Tibial nerve (tissue), 4 donors: ENCODE measurements at regions not wholly inside any gene's neighbourhood (a gene's known extent, or its start where the extent isn't known, plus 50 kb on each side); places are given as distances from the start of the nearest gene placed in this dataset.

Experiments used
- DNase-seq, 2 donors: peaks; one replicate each; pipeline ENCODE4 v3.0.0-alpha.2; 2019; ENCODE audit warnings: low spot score in 2 of 2
- H3K27ac ChIP-seq, 4 donors: fragments of 200-600 bp; sonication (generic) in 3 of 4; one replicate each; pipeline ENCODE4 v1.5.1; 2017 to 2019; ENCODE audit warnings: mild to moderate bottlenecking in 1 of 4
- H3K27me3 ChIP-seq, 2 donors: fragments of 200-600 bp; sonication (generic) in 1 of 2; one replicate each; pipeline versions ENCODE4 v1.5.1 to v1.6.0; 2017 to 2019
- H3K36me3 ChIP-seq, 3 donors: fragments of 200-600 bp; sonication (generic); one replicate each; pipeline ENCODE4 v1.5.1; 2018 to 2019
- H3K4me1 ChIP-seq, 4 donors: fragments of 200-600 bp; sonication (generic) in 3 of 4; one replicate each; pipeline ENCODE4 v1.5.1; 2017 to 2019
- H3K4me3 ChIP-seq, 4 donors: fragments of 200-600 bp; sonication (generic) in 3 of 4; one replicate each; pipeline ENCODE4 v1.5.1; 2017 to 2019; ENCODE audit warnings: mild to moderate bottlenecking in 1 of 4, moderate library complexity in 1 of 4
- H3K9me3 ChIP-seq, 4 donors: fragments of 200-600 bp; sonication (generic) in 3 of 4; one replicate each; pipeline ENCODE4 v1.5.1; 2017 to 2019
- CTCF ChIP-seq, 5 experiments: fragments of 200-600 bp in 3 of 5; fragments of 450-650 bp in 2 of 5; sonication (generic) in 3 of 5; IDR thresholded peaks; one replicate each; pipeline ENCODE4 v1.5.1; 2016 to 2019; ENCODE audit warnings: antibody characterized with exemption in 5 of 5, mild to moderate bottlenecking in 3 of 5, moderate library complexity in 2 of 5
- EP300 ChIP-seq, 2 donors: sonication (generic); formaldehyde crosslinking; IDR thresholded peaks; one replicate each; pipeline ENCODE4 v1.6.1; 2017; ENCODE audit warnings: antibody characterized with exemption in 2 of 2, mild to moderate bottlenecking in 1 of 2
- POLR2A ChIP-seq, 2 donors: fragments of 450-650 bp; IDR thresholded peaks; one replicate each; pipeline ENCODE4 v1.6.1; 2017; ENCODE audit warnings: antibody characterized with exemption in 2 of 2, mild to moderate bottlenecking in 2 of 2, moderate library complexity in 2 of 2
- WGBS, 2 donors: methylation state at CpG; one replicate each; pipeline ENCODE4 v1.1.5; 2018; 5-methylcytosine and 5-hydroxymethylcytosine counted together

GRCh38 chr7:9241826-9242225, 808.4 kb downstream of the NXPH1 start:
- Histone ChIP-seq H3K27ac (no peak overlapping the region), H3K36me3 (no peaks in the 10 kb centered on the region), H3K27me3 (no peaks in the 10 kb centered on the region), H3K4me3 (no peak overlapping the region), H3K9me3 (no peaks in the 10 kb centered on the region), H3K4me1 (no peaks in the 10 kb centered on the region)
- WGBS, 2 donors, result 63 to 78% methylated on average over 1 of the region's 1 CpG
- DNase-seq, result no peak
- TF ChIP-seq EP300 (IDR thresholded peaks at IDR 0.05) (no peak), POLR2A (IDR thresholded peaks at IDR 0.05) (no peak), CTCF (IDR thresholded peaks at IDR 0.05) (no peak)

DNA sequence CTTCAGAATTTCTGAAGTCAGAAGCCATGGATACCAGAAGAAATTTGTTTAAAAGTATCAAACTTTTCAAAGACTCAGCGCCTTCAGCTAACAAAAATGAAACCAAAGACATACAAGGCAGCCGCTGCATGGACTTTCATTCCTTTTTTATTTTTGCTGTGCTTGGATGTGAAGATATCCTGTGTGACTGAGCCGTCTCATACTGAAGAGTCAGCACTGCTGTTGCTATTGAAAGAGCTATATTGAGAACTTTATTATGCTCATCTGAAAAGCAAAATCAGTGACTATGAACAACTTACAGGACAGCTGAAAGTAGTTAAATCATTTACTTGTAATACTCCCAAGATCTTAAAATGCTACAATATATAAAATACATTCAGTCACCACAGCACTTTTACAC, 809.2 kb downstream of the NXPH1 start:
- Histone ChIP-seq H3K4me1 (no peaks in the 10 kb centered on the region), H3K27me3 (no peaks in the 10 kb centered on the region), H3K9me3 (no peaks in the 10 kb centered on the region), H3K36me3 (no peaks in the 10 kb centered on the region), H3K4me3 (peak overlapping the region in 1 of 4 donors; percentile 3), H3K27ac (no peak overlapping the region)
- DNase-seq, result no peak
- WGBS, 2 donors, result 41 to 44% methylated on average over 3 of the region's 3 CpGs
- no peak for TF ChIP-seq EP300 (IDR thresholded peaks at IDR 0.05)
- TF ChIP-seq POLR2A (IDR thresholded peaks at IDR 0.05), result no peak
- TF ChIP-seq CTCF (IDR thresholded peaks at IDR 0.05), result no peak

DNA sequence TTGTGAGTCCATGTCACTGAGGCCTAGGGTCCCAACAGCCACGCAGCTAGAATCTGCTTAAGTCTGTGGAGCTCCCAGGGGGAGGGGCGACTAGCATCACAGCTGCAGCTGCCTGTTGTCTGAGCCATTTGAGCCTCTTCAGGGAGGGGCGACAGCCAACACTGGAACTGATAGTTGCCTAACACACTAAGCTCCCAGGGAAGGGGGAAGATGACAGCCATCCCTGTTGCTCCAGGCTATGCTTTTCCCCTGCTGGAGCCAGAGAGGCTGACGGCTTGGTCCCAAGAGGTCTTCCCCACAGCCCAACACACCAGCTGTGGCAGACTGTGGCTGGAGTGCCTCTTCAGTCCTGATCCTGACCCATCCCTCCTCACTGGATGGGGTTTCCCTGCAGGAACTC, 817.5 kb downstream of the NXPH1 start:
- Histone ChIP-seq H3K9me3 (no peaks in the 10 kb centered on the region), H3K27ac (no peak overlapping the region), H3K4me1 (no peaks in the 10 kb centered on the region), H3K36me3 (no peaks in the 10 kb centered on the region), H3K27me3 (no peaks in the 10 kb centered on the region), H3K4me3 (no peak overlapping the region)
- WGBS, 2 donors, result 76 to 80% methylated on average over 4 of the region's 4 CpGs
- TF ChIP-seq CTCF (IDR thresholded peaks at IDR 0.05) (no peak), POLR2A (IDR thresholded peaks at IDR 0.05) (no peak), EP300 (IDR thresholded peaks at IDR 0.05) (no peak)
- DNase-seq, result no peak

GRCh38 chr7:9264395-9264794, 831.0 kb downstream of the NXPH1 start:
- Histone ChIP-seq H3K9me3 (peaks cover 0 to 3% (median 0%) of the 10 kb centered on the region in 4 donors), H3K36me3 (no peaks in the 10 kb centered on the region), H3K27ac (no peak overlapping the region), H3K27me3 (no peaks in the 10 kb centered on the region), H3K4me1 (no peaks in the 10 kb centered on the region), H3K4me3 (no peak overlapping the region)
- DNase-seq, result no peak
- TF ChIP-seq EP300 (IDR thresholded peaks at IDR 0.05) (no peak), POLR2A (IDR thresholded peaks at IDR 0.05) (no peak), CTCF (IDR thresholded peaks at IDR 0.05) (no peak)
- 64 to 72% methylated on average over 3 of the region's 3 CpGs for WGBS, 2 donors

DNA sequence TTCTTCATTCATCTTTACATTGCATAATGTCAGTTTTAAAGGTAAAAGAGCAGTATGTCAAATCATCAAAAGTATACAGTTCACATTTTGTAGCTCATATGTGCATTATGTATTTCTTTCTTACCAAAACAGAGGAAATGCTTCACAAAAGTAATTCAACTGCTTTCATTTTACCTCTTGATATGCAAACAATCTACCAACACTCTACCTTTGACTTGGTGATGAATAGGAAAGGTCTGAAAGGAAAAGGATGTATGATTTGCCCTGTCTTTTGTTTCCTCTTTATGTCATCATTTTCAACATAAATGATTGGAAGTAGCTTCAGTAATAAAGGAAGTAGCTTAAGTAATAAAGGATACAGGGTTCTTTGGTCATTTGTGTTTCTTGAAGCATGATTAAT, 846.7 kb downstream of the NXPH1 start:
- no peak for TF ChIP-seq POLR2A (IDR thresholded peaks at IDR 0.05)
- H3K27me3 ChIP-seq, result no peaks in the 10 kb centered on the region
- H3K27ac ChIP-seq, result no peak overlapping the region
- no peaks in the 10 kb centered on the region for H3K36me3 ChIP-seq
- DNase-seq, result no peak
- H3K4me3 ChIP-seq, result no peak overlapping the region
- H3K4me1 ChIP-seq, result no peaks in the 10 kb centered on the region
- H3K9me3 ChIP-seq, result no peaks in the 10 kb centered on the region

DNA sequence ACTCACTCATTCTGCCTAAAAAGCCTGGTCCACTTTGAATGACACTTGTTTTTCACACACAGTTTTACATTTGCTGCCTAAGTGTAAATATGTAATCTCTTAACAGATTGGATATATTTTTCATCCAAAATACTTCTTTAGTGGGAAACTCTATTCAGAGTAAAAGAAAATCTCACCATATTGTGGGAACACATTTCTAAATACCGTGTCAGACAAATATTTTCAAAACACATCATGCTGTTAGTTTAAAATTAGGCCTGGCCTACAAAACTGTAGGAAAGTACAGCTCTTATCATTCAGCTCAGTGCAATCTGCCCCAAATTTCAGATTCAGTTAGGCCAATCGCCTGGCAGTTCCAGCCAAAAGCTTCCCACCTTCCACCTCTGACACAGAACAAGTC, 849.8 kb downstream of the NXPH1 start:
- DNase-seq, result no peak
- H3K9me3 ChIP-seq, result no peaks in the 10 kb centered on the region
- TF ChIP-seq POLR2A (IDR thresholded peaks at IDR 0.05) (no peak), EP300 (IDR thresholded peaks at IDR 0.05) (no peak), CTCF (IDR thresholded peaks at IDR 0.05) (no peak)
- H3K27ac ChIP-seq, result no peak overlapping the region
- H3K4me3 ChIP-seq, result no peak overlapping the region
- H3K36me3 ChIP-seq, result no peaks in the 10 kb centered on the region
- H3K27me3 ChIP-seq, result no peaks in the 10 kb centered on the region
- H3K4me1 ChIP-seq, result no peaks in the 10 kb centered on the region
- whole genome bisulfite sequencing, 2 donors, result 59 to 89% methylated on average over 2 of the region's 2 CpGs
